ENCODE measurements at regions not wholly inside any gene's neighbourhood (a gene's known extent, or its start where the extent isn't known, plus 50 kb on each side); places are given as distances from the start of the nearest gene placed in this dataset.
"Not testable (repeated sequence)": the region's sequence is repeated elsewhere in the genome, so short reads cannot be mapped to it uniquely, and the experiment has no call there.

DNA sequence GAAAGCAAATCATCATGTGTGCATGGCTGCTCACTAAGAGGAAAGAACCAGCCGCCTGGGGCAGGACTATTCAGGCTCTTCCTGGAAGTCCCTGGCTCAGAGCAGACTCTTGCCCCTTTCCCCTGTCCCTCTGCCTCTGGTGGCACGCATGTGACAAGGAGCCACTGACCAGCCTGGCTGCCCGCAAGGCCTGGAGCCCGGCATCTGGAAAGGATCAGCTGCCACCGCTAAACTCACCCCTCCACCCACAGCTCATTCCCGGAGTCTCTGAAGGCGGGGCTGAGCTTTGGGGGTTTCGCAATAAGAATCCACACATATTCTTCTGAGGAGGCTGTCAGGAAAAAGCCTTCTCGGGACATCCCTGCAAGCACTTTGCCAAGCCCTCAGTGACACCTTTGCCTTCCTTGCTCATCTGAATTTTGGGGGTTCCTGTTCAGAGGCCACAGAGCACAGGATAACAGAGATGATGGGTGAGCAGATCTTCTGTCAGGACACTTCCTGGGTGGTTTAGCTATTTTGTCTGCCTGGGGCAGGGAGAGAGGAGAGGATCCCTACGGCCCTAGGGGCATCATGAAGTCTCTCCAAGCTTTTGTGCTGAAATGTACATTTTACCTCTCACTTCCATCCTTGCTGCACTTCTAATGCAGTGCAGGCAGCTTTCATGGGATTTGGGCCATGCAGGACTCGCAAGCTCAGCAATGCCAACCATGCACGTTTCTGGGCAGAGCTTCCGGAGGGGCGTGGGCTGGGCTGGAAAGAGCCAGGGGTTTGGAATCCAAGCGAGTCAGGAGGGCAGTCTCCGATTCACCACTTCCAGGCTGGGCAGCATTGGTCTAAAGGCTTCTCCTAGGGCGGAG is 124.8 kb upstream of the MAP1LC3B2 start:
- no peak for FAIRE-seq

DNA sequence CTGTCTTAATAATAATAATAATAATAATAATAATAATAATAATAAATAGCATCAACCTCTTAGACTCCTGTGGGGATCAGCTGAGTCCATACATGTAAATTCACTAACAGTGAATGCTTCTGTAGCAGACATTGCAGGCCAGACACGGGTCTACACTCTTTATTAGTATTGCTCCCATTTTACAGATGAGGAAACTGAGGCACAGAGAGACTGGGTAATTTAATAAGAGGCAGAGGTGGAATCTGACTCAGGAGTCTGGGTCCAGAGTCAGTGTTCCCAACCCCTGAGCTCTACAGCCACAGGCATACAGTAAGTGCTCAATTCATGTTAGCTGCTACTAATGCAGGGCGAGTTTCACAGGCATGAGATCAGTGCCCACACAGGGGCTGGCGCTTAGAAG is 123.2 kb upstream of the MAP1LC3B2 start:
- no peak for FAIRE-seq

DNA sequence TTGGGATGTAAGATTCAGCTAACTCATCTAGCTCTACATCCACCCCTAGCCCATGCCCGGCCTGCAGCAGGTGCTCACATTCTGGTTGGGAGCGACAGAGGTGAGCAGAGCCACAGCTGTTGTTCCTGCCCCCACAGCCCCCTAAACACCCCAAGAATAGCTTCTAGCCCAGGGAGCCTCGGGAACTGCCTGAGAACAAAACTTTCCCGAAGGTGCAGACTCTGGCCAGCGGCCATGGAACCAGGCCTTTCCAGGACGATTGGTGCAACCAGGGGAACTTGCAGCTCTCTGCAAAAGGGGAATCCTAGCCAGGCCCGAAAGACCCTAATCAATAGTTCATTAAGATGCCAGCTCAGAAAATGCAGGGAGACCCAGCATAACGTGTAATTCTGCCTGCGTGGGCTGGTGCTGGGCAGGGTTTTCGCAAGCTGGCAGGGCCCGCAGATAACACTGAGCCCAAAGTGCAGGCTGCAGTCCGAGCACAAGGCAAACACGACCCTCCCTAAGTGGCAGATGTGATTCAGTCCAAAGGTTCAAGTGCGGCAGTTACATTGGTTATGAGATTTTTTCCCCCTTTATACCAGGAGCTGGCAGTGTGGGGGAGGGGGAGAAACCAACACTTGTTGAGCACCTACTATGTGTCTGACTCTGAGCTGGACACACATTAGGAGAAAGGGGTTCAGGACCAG is 122.5 kb upstream of the MAP1LC3B2 start:
- FAIRE-seq = no peak

- FAIRE-seq = no peak
Measured at GRCh38 chr12:116441292-116441691, 117.9 kb upstream of the MAP1LC3B2 start.

GRCh38 chr12:116442304-116442703 is 116.9 kb upstream of the MAP1LC3B2 start:
- no peak for FAIRE-seq

GRCh38 chr12:116442946-116443345 is 116.2 kb upstream of the MAP1LC3B2 start:
- no peak for FAIRE-seq

GRCh38 chr12:116443821-116444589 is 115.2 kb upstream of the MAP1LC3B2 start:
- no peak for FAIRE-seq

- no peak for FAIRE-seq
Measured at GRCh38 chr12:116444590-116444943, 114.6 kb upstream of the MAP1LC3B2 start.

DNA sequence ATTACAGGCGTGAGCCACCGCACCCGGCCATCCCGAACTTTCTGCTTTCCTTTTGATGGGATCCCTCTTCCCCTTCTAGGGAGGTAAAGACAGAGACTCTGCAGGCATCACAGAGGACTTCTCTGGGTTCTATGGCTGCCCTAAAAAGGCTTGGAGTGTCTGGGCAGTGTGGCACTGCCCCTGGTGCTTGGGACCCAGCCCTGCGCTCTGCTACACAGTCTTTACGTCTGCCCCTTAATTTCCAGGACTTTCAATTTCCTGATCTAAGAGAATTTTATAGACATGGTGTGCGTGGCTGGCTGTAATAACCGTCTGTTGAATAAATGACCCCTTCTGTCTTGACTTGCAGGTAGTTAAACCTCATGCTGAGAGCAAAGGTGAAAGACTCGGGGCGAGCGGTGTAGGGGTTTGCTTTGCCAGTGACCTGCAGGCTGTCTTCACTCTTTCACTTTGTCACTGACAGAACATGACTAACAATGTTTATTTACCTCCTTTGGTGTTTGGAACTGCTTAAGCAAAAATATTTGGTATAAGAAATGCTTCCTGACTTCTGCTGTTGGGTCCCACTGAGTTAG is 110.9 kb upstream of the MAP1LC3B2 start:
- no peak for FAIRE-seq

- no peak for FAIRE-seq
Measured at GRCh38 chr12:116450406-116450910, 108.7 kb upstream of the MAP1LC3B2 start.

GRCh38 chr12:116452975-116453374 is 106.2 kb upstream of the MAP1LC3B2 start:
- not testable (repeated sequence) for FAIRE-seq

DNA sequence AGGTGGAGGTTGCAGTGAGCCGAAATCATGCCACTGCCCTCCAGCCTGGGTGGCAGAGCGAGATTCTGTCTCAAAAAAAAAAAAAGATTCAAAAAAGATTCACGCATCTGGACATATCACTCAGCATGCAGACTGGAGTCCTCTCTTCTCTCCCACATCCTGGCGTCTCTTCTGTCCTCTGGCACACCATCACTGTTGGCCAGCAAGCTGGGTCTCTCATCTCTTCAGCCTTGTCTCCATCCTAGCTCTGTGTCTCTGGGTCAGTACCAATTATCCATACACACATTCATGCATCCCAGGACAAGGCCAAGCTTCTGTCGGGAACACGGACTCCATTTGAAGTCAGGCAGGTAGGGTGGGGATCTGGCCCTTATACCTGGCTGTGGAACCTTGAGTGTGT is 105.5 kb upstream of the MAP1LC3B2 start:
- FAIRE-seq = no peak

- FAIRE-seq = no peak
Measured at GRCh38 chr12:116454076-116454475, 105.1 kb upstream of the MAP1LC3B2 start.

DNA sequence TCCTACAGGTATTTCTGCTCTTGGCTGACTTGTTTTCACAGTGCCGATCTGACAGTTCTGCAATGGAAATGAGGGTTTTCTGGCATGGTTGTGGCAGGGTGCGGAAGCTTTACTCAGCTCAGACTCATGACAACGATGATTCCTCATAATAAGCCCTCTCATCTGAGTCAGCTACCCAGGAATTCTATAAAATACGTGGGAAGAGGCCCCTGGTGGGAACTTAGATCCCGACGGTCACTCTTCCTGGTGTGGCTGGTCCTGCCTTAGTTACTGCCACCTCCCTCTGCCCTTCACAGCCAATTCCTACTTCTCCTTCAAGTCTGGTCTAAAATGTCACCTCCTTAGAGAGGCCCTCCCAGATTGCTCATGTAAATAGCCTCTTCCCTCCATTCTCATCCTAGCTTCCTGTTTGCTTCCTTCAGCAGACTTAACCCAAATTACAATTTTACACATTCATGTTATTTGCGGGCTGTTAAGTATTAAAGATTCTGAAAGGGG is 104.2 kb upstream of the MAP1LC3B2 start:
- FAIRE-seq = no peak

- no peak for FAIRE-seq
Measured at GRCh38 chr12:116455540-116456329, 103.4 kb upstream of the MAP1LC3B2 start.

- FAIRE-seq = no peak
Measured at GRCh38 chr12:116456330-116457082, 102.7 kb upstream of the MAP1LC3B2 start.

GRCh38 chr12:116458492-116458891 is 100.7 kb upstream of the MAP1LC3B2 start:
- no peak for FAIRE-seq

- FAIRE-seq = no peak
Measured at GRCh38 chr12:116459011-116459875, 99.9 kb upstream of the MAP1LC3B2 start.

GRCh38 chr12:116459916-116460663 is 99.1 kb upstream of the MAP1LC3B2 start:
- FAIRE-seq = no peak
